Stimulated activated CD4-positive, alpha-beta T cell treated with anti-CD3 and anti-CD28 coated beads, Interleukin-1b, Interleukin-23, amount 100 ng/mL, for 24 hours (primary cell): ENCODE measurements at regions not wholly inside any gene's neighbourhood (a gene's known extent, or its start where the extent isn't known, plus 50 kb on each side); places are given as distances from the start of the nearest gene placed in this dataset.

Experiments used
- DNase-seq, 4 experiments: peaks; one replicate each; pipeline ENCODE4 v3.0.0-alpha.2; 2020; ENCODE audit warnings: low read depth in 4 of 4, low spot score in 1 of 4

DNA sequence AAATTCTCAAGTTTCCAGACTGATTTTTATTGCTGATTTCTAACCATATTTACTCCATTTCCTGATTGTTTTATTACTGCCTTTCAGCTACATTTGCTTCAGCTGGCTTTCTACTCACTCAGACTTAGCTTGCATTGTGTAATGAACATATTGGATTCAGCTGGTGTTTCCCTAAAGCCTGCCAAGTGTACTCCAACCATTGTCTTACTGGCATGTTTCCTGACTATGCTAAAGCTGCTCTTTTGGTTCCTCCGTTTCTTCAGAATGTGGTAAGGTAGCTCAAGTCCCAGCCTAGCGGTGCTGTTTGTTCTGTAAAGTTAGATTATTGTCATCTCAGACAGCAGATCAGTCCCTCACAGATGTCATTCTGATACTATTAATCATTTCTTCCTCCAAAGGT, 53.1 kb upstream of the GLRA2 start:
- no peak for DNase-seq

DNA sequence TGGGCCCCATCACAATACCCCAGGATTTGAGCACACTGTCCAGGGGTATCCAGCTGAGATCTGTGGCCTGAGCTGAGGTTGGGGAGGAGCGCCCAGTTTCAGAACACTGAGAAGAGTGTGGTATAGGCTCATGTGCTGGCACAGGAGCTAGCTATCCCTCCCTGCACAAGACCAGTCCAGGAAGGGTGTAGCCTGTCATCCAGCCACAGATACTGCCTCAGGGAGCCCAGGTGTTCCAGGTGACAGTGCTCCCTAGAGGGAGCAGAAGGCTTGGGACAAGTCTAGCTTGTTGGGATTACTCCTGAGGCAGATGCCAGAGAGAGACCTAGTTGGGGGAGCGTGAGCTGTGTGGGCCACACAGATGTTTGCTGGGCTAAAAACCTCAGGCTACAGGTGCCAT, 79.6 kb upstream of the GLRA2 start:
- DNase-seq = no peak

- DNase-seq = no peak
These were observed 80.9 kb upstream of the GLRA2 start for GRCh38 chrX:14448406-14448805.

DNA sequence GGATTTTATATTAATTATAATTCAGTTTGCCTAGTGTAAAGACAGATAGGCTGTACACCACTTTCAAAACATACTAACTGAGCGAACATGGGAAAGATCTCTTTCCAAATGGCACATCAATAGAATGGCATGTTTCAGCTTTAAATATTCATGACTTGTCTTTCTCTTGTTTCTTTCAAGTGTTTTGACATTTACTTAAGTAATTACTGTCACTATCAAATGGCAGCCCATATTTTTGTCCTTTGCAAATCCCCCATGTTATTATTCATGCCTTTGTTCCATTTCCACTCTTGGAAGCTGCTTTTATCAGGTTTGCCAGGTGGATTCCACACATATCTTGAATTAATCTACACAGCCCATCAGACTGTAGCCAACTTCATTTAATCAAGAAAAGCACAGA, 89.2 kb upstream of the GLRA2 start:
- no peak for DNase-seq

DNA sequence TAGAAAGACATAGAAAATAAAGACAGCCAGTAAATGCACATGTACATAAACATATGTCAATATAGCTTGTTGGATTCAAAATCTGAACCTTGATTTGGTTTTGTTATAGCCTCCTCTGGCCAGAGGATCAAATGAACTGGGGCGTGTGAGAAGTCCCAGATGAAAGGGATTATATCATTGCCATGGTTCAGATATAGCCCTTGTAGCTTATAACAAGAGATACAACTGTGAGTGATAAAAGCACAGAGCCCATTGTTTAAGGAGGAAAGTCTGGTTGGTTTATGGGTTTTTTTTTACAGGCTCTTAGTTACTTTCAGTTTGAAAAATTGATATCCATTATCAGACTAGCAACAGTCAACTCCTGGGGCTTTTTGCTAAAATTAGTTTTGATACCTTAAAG, 101.7 kb upstream of the GLRA2 start:
- no peak for DNase-seq

DNA sequence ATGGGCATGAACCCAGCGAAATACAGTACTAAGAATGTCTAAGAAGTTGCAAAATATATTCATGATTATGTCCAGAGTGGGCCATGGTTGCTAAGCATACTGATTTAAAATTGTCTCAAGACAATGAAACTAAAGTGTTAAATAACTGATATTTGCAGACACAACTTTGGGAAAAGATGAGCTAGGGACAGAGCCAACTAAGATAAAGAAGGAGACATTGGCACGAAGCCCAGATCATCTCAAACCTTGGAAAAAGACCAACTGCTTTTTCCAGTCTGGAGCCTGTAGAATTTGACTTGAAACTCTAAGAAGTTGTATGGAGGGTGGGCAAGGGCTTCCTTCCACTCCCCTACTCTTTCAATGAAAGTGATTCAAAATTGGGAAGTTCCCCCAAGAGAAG, 108.5 kb upstream of the GLRA2 start:
- DNase-seq = no peak

GRCh38 chrX:14412686-14413085, 116.7 kb upstream of the GLRA2 start:
- no peak for DNase-seq

- DNase-seq = no peak
These were observed 118.0 kb upstream of the GLRA2 start for GRCh38 chrX:14411326-14411725.

- no peak for DNase-seq
These were observed 120.0 kb upstream of the GLRA2 start for GRCh38 chrX:14409341-14409740.

GRCh38 chrX:14406225-14406624, 123.1 kb upstream of the GLRA2 start:
- DNase-seq = no peak

GRCh38 chrX:14398725-14399124, 130.6 kb upstream of the GLRA2 start:
- no peak for DNase-seq

DNA sequence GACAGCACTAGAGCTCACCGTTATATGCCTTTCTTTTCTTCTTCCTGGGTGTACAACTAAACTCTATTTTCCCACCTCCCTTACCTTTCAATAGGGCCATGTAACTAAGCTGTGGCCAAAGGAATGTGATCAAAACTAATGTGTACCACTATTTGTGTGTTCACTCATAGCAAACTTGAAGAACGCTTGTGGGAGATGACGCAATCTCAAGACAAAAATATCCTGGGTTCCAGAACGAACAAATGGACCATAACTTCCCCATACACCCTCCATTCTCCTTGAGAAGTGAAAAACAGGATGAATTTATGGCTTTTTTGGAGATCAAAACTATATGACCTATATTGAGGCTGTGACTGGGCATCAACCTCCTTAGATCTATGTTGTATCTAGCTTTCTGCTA, 139.7 kb upstream of the GLRA2 start:
- DNase-seq = no peak

DNA sequence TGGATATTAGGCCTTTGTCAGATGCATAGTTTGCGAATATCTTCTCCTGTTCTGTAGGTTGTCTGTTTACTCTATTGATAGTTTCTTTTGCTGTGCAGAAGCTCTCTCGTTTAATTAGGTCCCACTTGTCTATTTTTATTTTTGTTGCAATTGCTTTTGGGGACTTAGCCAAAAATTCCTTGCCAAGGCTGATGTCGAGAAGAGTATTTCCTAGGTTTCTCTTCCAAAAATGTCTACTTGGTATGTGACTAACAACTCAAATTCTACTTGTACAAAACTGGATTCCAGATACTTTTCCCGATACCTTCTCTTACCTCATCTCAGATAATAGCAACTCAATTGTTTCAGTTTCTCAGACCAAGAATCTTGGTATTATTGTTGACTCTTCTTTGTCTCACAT, 142.4 kb upstream of the GLRA2 start:
- DNase-seq = no peak

GRCh38 chrX:14380044-14380443, 149.3 kb upstream of the GLRA2 start:
- no peak for DNase-seq

GRCh38 chrX:14377427-14377826, 151.9 kb upstream of the GLRA2 start:
- no peak for DNase-seq

- no peak for DNase-seq
These were observed 165.6 kb upstream of the GLRA2 start for GRCh38 chrX:14363728-14364127.

DNA sequence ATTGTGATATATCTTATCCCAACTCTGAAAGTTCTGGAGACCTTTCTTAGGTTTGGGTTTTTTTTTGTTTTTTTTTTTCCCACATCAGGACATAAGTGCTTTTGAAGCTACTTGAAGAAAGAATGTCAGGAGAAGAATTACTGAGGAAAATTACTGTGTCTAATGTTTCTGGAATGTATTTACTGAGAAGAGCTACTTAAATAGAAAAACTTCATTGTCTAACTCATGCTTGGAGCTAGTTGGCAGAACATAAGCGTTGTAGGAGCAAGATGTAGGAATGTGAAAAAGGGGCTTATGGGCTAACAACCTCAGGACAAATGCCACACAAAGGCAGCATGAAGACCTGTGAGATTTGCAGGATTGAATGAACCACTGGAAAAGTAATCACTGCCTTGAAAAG, 166.6 kb upstream of the GLRA2 start:
- DNase-seq = no peak

GRCh38 chrX:14361435-14361834, 167.9 kb upstream of the GLRA2 start:
- no peak for DNase-seq

- no peak for DNase-seq
These were observed 169.6 kb upstream of the GLRA2 start for GRCh38 chrX:14359727-14360126.

- DNase-seq = no peak
These were observed 170.0 kb upstream of the GLRA2 start for GRCh38 chrX:14359316-14359715.

- no peak for DNase-seq
These were observed 172.0 kb upstream of the GLRA2 start for GRCh38 chrX:14357314-14357713.

- DNase-seq = no peak
These were observed 172.9 kb upstream of the GLRA2 start for GRCh38 chrX:14356401-14356800.

DNA sequence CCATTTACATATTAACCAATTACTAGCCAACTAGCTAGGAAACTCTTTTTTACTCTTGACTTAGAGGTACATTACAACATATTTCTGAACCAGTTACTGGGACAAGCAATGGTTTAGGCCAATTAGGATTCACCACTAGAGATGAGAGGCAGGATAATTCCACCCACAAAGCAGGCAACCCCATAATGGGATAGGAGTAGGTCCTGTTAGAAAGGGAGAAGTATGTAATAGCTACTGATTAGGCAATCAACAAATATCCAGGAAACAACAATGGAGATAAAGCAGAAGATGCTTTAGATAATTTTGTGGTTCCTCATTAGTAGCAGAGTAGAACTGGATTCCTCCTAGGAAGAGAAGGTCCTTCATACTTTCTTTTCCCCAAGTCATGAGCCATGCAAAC, 173.8 kb upstream of the GLRA2 start:
- DNase-seq = no peak

DNA sequence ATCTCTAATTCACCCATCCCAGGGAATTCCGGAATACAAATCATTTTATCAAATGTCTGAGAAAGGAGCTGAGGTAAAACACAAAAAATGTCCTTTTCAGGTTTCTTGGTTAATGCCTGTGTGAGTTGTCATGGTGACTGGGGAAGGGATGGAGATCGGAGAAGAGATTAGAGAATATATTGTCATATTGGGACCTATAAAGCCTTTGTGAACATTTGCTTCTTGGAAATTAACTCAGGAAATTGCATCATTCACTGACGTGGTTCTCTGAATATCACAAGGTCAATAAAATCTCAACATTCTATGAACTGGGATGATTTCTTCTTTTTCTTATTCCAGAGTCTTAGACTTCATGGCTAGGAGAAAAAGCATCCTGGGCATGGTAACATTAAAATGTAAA, 174.8 kb upstream of the GLRA2 start:
- DNase-seq = no peak
